NCI-H82 (cell line): ENCODE measurements at regions not wholly inside any gene's neighbourhood (a gene's known extent, or its start where the extent isn't known, plus 50 kb on each side); places are given as distances from the start of the nearest gene placed in this dataset.

Experiments
- DNase-seq: peaks from one replicate; lab custom pipeline; 2025; lab: John Stamatoyannopoulos, UW

GRCh38 chr2:20539776-20540586 lies 93.1 kb downstream of the RHOB start:
- no peak for DNase-seq

GRCh38 chr2:20540587-20541293 lies 93.9 kb downstream of the RHOB start:
- no peak for DNase-seq

DNA sequence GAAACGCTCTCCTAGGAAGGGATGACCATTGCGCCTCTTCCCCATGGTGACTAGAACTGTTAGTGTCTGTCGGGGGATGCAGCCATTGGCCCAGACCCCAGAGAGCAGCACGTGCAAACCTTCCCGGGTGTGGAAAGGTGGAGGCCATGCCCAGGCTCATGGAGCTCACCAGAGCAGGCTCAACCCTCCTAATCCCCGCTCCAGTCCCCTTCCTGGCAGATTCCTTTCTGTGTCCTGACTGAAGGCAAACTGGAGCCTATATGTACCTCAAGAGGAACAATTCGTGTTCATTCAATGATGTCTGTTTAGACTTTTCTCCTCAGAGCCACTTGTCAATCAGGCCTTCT lies 94.4 kb downstream of the RHOB start:
- DNase-seq, result no peak

GRCh38 chr2:20541651-20542050 lies 94.8 kb downstream of the RHOB start:
- DNase-seq, result no peak

DNA sequence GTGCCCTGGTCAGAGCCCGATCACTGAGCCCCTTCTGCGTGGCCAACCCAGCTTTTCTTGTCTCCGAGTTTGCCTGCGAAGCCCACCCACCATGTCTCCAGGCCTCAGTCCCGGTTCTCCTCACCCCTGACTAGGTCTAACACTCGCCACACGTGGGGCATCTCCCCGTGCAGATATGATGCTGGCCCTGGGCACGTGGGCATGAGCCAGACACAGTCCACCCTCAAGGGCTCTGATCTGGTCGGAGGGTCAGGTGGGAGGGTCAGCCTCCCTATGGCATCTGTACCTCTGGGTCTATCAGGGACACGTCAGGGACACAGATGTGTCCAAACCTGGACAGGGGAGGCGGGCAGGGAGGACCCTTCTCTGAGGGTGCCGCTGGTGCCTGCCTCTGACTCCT lies 95.4 kb downstream of the RHOB start:
- no peak for DNase-seq

DNA sequence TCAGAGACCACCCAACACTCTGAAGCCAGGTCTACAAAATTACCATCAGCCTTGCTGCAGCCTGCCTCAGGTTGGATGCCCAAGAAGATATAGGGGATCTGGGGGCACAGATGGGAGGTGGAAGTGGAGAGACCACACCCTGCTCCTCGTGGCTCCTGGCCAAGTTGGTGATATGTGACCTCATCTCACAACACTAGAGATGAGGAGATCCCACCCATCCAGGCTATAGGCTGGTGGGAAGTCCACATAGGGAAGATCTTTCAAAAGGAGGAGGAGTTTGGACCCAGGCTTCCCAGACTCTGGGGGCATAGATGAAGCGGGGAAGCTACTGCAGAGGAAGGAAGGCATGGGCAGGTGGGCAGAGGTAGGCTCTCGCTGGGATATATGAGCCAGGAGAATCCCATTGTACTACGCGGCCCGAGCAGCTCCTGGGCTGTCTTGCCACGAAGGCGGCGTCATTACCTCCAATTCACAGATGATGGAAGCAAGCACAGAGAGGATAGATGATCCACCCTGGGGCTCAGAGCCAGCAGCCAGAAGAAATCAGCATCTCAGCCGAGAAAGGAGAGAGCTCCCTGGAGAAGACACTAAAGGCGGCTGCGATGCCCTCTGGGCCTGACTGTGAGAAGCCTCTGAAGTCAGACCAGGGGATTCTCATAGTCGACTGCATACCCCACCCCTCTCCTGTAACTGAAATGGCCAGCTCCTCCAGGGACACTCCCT lies 96.0 kb downstream of the RHOB start:
- no peak for DNase-seq

GRCh38 chr2:20543469-20544152 lies 96.7 kb downstream of the RHOB start:
- DNase-seq, result peak; percentile 67

GRCh38 chr2:20544153-20544747 lies 97.4 kb downstream of the RHOB start:
- peak; percentile 62 for DNase-seq

DNA sequence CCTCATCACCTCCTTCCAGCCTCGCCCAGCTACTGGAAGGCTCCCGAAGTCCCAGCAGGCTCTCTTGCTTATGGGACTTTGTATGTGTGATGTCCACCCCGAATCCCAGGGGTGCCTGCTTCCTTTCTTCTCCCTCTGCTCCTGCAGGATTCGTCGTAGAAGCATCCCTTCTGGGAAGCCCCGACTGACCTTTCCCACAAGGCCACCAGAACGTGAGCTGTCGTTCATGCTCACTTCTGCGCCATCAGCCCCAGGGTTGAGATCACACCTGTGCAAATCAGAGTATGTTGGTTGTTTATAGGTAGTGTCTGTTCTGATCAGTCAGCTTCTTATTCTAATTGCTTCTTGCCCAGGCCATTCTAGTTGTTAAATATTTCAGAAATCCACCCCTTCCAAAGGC lies 101.8 kb downstream of the HS1BP3 start:
- no peak for DNase-seq

GRCh38 chr2:20549691-20550348 lies 101.1 kb downstream of the HS1BP3 start:
- peak; percentile 19 for DNase-seq

GRCh38 chr2:20551260-20551944 lies 99.5 kb downstream of the HS1BP3 start:
- no peak for DNase-seq

- DNase-seq, result no peak
Measured at GRCh38 chr2:20551945-20552328, 99.0 kb downstream of the HS1BP3 start.

GRCh38 chr2:20552847-20553246 lies 98.1 kb downstream of the HS1BP3 start:
- no peak for DNase-seq

GRCh38 chr2:20553580-20553979 lies 97.3 kb downstream of the HS1BP3 start:
- no peak for DNase-seq

DNA sequence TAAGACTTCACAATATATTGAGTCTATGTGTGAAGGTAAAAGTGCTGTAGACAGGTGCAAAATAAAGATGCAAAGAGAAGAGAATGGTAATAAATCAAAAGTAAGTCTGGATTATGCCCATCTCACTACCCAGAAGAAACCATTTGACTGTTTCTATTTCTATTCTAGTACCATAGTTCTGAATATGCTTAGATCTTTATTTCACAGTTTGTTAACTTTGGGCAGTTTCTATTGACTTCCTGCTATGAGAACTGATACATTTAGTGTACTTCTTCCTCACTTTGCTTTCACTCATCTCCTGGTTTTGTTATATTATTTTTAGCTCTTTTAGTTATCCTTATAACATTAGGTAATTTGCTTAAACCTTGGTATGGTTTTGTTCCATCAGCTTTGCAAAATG lies 94.9 kb downstream of the HS1BP3 start:
- no peak for DNase-seq

DNA sequence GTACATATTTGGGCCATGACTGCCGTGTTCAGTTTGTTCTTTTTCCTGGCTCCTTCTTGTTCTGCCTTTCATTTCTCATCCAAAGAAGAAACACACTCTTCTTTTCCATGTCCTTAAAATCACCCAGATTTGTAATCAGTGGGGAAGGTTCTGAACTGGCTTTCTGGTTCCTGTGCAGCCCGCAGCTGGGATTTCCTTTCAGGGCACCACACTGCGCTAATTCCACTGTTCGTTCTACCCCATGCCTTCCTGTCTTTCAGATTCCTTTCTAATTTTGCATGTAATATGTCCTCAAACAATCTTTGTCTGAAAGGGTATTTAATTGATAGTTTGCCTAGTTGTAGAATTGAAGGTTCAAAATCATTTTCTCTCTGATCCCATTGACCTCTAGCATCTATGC lies 94.1 kb downstream of the HS1BP3 start:
- no peak for DNase-seq

GRCh38 chr2:20557226-20557625 lies 93.7 kb downstream of the HS1BP3 start:
- peak; percentile 29 for DNase-seq

GRCh38 chr2:20557635-20558034 lies 93.3 kb downstream of the HS1BP3 start:
- DNase-seq, result no peak

GRCh38 chr2:20558391-20559150 lies 92.3 kb downstream of the HS1BP3 start:
- no peak for DNase-seq

DNA sequence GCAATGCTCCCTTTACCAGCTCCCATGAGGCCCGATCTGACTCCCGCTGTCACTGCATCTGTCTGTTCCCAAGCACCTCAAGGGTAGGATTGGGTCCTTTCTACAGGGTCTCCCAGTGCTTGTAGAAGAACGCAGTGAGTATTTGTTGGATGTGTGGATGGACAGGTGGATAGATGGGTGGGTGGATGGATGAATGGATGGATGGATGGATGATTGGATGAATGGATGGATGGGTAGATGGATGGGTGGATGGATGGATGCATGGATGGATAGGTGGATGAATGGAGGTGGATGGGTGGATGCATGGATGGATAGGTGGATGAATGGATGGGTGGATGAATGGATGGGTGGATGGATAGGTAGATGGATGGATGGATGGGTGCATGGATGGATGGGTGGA lies 91.6 kb downstream of the HS1BP3 start:
- DNase-seq, result no peak
